WTC11 (cell line): ENCODE measurements at regions not wholly inside any gene's neighbourhood (a gene's known extent, or its start where the extent isn't known, plus 50 kb on each side); places are given as distances from the start of the nearest gene placed in this dataset.

Experiments
- JUN ChIP-seq: sonication (generic); formaldehyde crosslinking; IDR thresholded peaks from 2 replicates; pipeline ENCODE4 v1.8.0; 2023; ENCODE audit warnings: mild to moderate bottlenecking, missing genetic modification reagents
- TCF7 ChIP-seq: sonication (generic); formaldehyde crosslinking; IDR thresholded peaks from 2 replicates; pipeline ENCODE4 v1.8.0; 2022; ENCODE audit warnings: mild to moderate bottlenecking, low read depth, missing genetic modification reagents, moderate library complexity
- TF ChIP-seq, protein P1 (sequence below): fragments of 200-600 bp; IDR thresholded peaks from 2 replicates; pipeline ENCODE4 v1.8.0; 2022; ENCODE audit warnings: antibody characterized with exemption
- TF ChIP-seq, protein P2 (sequence below): sonication (generic); formaldehyde crosslinking; IDR thresholded peaks from 2 replicates; pipeline ENCODE4 v1.8.0; 2022; ENCODE audit warnings: missing genetic modification reagents
- TF ChIP-seq, protein P3 (sequence below): sonication (generic); formaldehyde crosslinking; IDR thresholded peaks from 2 replicates; pipeline ENCODE4 v1.8.1; 2022; ENCODE audit warnings: missing genetic modification reagents, borderline replicate concordance

DNA sequence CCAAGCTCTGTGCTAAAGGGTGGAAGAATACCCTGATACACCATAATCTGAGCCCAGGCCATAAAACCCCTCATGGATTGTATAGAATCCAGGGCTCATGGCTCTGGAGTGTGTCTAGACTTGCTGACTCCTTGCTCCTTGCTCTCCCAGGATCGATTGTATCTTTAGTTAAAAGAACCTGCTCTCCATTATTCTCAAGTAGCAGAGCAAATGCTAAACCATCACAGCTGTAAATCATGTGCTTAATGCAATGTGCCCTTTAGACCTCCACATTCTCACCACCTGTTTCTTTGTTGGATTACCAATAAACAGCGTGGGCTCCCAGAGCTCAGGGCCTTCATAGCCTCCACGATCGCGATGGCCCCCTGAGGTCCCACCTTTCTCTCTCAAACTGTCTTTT, 411.6 kb upstream of the FBXO33 start:
- TF ChIP-seq, protein P1, sequence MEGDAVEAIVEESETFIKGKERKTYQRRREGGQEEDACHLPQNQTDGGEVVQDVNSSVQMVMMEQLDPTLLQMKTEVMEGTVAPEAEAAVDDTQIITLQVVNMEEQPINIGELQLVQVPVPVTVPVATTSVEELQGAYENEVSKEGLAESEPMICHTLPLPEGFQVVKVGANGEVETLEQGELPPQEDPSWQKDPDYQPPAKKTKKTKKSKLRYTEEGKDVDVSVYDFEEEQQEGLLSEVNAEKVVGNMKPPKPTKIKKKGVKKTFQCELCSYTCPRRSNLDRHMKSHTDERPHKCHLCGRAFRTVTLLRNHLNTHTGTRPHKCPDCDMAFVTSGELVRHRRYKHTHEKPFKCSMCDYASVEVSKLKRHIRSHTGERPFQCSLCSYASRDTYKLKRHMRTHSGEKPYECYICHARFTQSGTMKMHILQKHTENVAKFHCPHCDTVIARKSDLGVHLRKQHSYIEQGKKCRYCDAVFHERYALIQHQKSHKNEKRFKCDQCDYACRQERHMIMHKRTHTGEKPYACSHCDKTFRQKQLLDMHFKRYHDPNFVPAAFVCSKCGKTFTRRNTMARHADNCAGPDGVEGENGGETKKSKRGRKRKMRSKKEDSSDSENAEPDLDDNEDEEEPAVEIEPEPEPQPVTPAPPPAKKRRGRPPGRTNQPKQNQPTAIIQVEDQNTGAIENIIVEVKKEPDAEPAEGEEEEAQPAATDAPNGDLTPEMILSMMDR, result no peak
- TF ChIP-seq, protein P2, sequence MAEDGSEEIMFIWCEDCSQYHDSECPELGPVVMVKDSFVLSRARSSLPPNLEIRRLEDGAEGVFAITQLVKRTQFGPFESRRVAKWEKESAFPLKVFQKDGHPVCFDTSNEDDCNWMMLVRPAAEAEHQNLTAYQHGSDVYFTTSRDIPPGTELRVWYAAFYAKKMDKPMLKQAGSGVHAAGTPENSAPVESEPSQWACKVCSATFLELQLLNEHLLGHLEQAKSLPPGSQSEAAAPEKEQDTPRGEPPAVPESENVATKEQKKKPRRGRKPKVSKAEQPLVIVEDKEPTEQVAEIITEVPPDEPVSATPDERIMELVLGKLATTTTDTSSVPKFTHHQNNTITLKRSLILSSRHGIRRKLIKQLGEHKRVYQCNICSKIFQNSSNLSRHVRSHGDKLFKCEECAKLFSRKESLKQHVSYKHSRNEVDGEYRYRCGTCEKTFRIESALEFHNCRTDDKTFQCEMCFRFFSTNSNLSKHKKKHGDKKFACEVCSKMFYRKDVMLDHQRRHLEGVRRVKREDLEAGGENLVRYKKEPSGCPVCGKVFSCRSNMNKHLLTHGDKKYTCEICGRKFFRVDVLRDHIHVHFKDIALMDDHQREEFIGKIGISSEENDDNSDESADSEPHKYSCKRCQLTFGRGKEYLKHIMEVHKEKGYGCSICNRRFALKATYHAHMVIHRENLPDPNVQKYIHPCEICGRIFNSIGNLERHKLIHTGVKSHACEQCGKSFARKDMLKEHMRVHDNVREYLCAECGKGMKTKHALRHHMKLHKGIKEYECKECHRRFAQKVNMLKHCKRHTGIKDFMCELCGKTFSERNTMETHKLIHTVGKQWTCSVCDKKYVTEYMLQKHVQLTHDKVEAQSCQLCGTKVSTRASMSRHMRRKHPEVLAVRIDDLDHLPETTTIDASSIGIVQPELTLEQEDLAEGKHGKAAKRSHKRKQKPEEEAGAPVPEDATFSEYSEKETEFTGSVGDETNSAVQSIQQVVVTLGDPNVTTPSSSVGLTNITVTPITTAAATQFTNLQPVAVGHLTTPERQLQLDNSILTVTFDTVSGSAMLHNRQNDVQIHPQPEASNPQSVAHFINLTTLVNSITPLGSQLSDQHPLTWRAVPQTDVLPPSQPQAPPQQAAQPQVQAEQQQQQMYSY (CRISPR knock-in tag), result no peak
- no peak for TF ChIP-seq TCF7 (CRISPR knock-in tag)
- TF ChIP-seq, protein P3, sequence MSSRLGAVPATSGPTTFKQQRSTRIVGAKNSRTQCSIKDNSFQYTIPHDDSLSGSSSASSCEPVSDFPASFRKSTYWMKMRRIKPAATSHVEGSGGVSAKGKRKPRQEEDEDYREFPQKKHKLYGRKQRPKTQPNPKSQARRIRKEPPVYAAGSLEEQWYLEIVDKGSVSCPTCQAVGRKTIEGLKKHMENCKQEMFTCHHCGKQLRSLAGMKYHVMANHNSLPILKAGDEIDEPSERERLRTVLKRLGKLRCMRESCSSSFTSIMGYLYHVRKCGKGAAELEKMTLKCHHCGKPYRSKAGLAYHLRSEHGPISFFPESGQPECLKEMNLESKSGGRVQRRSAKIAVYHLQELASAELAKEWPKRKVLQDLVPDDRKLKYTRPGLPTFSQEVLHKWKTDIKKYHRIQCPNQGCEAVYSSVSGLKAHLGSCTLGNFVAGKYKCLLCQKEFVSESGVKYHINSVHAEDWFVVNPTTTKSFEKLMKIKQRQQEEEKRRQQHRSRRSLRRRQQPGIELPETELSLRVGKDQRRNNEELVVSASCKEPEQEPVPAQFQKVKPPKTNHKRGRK (CRISPR knock-in tag), result no peak
- no peak for TF ChIP-seq JUN
